ENCODE measurements at regions not wholly inside any gene's neighbourhood (a gene's known extent, or its start where the extent isn't known, plus 50 kb on each side); places are given as distances from the start of the nearest gene placed in this dataset.

GRCh38 chr1:224791362-224791941 is 138.0 kb upstream of the DNAH14 start:
- Histone ChIP-seq H3K36me3 (no peaks in the 10 kb centered on the region), H3K27ac (no peak overlapping the region), H3K9me3 (no peaks in the 10 kb centered on the region), H3K4me1 (no peaks in the 10 kb centered on the region), H3K27me3 (no peaks in the 10 kb centered on the region), H3K4me3 (no peak overlapping the region)
- DNase-seq (no peak), ATAC-seq (no peak)
- intact Hi-C loops (cut with DNase I), result no loop called here
- no peak for TF ChIP-seq CTCF (IDR thresholded peaks at IDR 0.05)

DNA sequence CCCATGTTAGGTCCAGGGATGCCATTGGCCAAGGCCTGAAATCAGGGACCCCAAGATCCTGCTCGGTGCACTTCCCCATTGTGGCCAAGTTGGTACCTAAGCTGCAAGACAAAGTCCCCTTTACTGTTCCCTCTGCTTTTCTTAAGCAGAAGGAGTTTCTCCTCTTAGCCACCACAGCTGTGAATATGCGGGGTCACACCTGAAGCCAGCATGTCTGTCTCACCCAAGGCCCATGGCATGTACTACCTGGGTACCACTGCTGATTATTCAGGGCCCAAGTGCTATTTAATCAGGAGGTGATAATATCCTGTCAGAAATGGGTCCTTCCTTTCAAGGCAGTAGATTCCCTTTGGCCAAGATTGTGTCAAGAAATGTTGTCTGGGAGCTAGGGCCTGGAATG is 133.9 kb upstream of the DNAH14 start:
- Histone ChIP-seq H3K4me1 (no peaks in the 10 kb centered on the region), H3K27me3 (no peaks in the 10 kb centered on the region), H3K9me3 (no peaks in the 10 kb centered on the region), H3K36me3 (no peaks in the 10 kb centered on the region), H3K4me3 (no peak overlapping the region), H3K27ac (no peak overlapping the region)
- DNase-seq, result no peak
- TF ChIP-seq CTCF (IDR thresholded peaks at IDR 0.05), result no peak
- ATAC-seq, result no peak
- intact Hi-C loops (cut with DNase I), result no loop called here

GRCh38 chr1:224799083-224799482 is 130.4 kb upstream of the DNAH14 start:
- no peaks in the 10 kb centered on the region for H3K27me3 ChIP-seq
- no peak for DNase-seq
- H3K9me3 ChIP-seq, result no peaks in the 10 kb centered on the region
- intact Hi-C loops (cut with DNase I), result no loop called here
- H3K27ac ChIP-seq, result no peak overlapping the region
- no peak overlapping the region for H3K4me3 ChIP-seq
- no peak for ATAC-seq
- no peaks in the 10 kb centered on the region for H3K36me3 ChIP-seq
- no peaks in the 10 kb centered on the region for H3K4me1 ChIP-seq
- no peak for TF ChIP-seq CTCF (IDR thresholded peaks at IDR 0.05)

DNA sequence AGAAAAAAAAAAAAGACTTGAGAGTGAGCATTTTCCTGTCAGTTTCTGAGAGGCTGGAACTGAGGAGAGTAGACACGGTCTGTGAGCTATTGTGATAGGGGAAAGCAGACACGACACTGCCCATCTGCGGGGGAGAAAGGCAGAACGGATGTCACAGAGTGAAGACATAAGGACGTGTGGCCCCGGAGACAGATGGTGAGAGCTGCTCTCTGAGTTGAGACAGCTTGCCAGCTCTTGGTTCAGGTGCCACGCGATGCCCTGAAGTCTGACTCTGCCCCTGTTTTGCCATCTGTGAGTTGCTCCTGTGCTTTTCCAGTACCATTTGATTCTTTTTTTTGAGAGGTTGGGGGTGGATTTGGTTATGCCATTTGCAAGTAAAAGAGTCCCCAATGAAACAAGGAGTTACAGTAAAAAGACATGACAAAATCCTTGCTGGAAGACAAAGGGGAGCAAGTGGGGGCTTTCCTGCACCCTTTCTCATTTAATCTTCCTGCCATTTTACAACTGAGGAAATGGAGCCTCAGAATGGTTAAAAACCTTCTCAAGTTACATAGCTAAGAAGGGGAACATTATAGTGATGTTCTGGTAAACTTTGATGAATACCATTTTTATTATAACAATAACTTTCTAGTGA is 128.9 kb upstream of the DNAH14 start:
- Histone ChIP-seq H3K36me3 (no peaks in the 10 kb centered on the region), H3K27ac (no peak overlapping the region), H3K27me3 (no peaks in the 10 kb centered on the region), H3K4me3 (no peak overlapping the region), H3K9me3 (no peaks in the 10 kb centered on the region), H3K4me1 (no peaks in the 10 kb centered on the region)
- no peak for ATAC-seq
- intact Hi-C loops (cut with DNase I), result no loop called here
- no peak for DNase-seq
- no peak for TF ChIP-seq CTCF (IDR thresholded peaks at IDR 0.05)

- H3K4me1 ChIP-seq, result no peaks in the 10 kb centered on the region
- no peaks in the 10 kb centered on the region for H3K27me3 ChIP-seq
- H3K27ac ChIP-seq, result no peak overlapping the region
- TF ChIP-seq CTCF (IDR thresholded peaks at IDR 0.05), result no peak
- ATAC-seq (no peak), DNase-seq (no peak)
- H3K4me3 ChIP-seq, result no peak overlapping the region
- H3K9me3 ChIP-seq, result no peaks in the 10 kb centered on the region
- no peaks in the 10 kb centered on the region for H3K36me3 ChIP-seq
- intact Hi-C loops (cut with DNase I), result no loop called here
Observed at GRCh38 chr1:224801844-224802490, 127.5 kb upstream of the DNAH14 start.
